DMS53 treated with DMSO at 0.1 percent for 48 hours (cell line): ENCODE measurements at regions not wholly inside any gene's neighbourhood (a gene's known extent, or its start where the extent isn't known, plus 50 kb on each side); places are given as distances from the start of the nearest gene placed in this dataset.
A peak's percentile ranks its signal among the peaks of the same experiment; 100 is the strongest.

Experiments used
- DNase-seq: peaks from one replicate; lab custom pipeline; 2025; ENCODE audit not compliant: unreplicated experiment; lab: John Stamatoyannopoulos, UW

DNA sequence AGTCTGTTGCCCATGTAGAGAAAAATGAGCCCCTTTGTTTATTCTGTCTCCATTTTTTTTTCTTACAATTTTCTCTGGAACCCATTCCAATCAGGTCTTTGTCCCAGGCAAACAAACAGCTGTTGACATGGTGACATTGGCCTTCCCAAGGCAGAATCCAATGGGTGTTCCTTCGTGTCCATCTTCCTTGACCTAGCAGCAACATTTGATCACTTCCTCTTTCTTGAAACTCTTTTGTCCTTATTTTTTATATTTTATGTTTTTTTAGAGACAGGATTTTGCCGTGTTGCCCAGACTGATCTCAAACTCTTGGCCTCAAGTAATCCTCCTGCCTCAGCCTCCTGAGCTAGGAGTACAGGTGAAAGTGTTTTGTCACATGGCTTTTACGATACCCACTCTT, 65.4 kb upstream of the CACNA1E start:
- no peak for DNase-seq

DNA sequence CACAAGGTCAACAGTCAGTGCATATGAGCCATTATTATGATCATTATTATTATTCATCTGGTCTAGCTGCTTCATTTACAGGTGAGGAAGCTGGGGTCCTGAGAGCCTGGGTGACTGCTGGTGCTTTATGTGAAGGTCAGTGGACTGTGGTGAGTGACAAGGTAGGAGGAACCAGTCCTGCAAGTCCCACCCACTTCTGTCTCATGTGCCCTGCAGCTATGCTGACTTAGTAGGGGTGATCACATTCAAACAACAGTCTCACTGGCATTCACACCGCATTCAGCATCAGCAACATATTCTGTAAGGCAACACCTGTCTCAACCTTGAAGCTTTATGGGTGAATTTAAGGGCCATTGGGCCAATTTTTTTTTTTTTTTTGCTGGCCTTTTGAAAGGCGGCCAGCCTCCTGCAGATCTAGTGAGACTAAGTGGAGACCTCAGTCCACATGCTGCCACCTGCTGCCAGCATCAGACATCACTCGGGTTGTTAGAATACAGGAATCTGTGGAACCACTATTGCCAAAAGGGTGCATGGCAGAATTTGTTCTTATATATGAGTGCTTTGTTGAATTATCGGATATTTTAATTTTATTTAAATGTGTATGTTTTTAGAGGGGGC, 59.9 kb upstream of the CACNA1E start:
- peak; percentile 70 for DNase-seq

- peak; percentile 65 for DNase-seq
These were observed 58.4 kb upstream of the CACNA1E start for GRCh38 chr1:181424786-181425403.

DNA sequence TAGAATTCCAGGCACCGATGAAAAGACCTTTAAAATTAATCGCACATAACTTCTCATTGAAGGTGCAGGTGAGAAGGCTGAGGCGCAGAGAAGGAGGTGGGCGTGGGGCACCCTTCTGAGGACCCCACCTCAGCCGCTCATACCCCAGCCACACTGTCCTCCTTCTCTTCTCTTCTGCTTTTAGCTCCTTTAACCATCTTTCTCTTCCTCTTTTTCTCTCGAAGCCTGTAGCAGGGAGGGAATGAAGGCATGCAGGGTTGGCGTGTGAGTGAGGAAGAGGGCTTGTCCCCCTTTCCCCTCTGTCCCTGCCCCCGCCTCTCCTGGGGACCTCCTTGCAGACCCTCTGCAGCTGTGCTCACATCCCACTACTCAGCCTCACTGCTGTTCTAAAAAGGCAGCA, 57.8 kb upstream of the CACNA1E start:
- DNase-seq, result no peak

DNA sequence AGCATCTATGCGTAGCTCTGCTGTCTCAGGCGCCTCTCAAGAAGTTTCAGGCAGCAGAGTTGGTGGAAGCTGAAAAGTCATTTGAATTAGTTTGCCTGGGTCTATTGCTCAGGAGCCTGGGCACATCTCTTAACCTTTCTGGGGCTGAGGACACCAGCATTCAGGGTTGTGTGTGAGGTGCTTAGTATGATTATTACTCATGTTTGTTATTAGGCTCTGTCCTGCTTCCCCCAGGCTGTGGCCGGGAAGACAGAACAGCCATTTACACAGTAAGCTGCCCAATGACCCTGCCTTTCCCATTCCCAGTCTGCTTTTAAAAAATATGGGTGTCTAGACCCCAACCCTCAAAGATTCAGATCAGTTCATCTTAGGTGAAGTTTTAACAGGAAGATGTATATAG, 53.9 kb upstream of the CACNA1E start:
- DNase-seq, result no peak

DNA sequence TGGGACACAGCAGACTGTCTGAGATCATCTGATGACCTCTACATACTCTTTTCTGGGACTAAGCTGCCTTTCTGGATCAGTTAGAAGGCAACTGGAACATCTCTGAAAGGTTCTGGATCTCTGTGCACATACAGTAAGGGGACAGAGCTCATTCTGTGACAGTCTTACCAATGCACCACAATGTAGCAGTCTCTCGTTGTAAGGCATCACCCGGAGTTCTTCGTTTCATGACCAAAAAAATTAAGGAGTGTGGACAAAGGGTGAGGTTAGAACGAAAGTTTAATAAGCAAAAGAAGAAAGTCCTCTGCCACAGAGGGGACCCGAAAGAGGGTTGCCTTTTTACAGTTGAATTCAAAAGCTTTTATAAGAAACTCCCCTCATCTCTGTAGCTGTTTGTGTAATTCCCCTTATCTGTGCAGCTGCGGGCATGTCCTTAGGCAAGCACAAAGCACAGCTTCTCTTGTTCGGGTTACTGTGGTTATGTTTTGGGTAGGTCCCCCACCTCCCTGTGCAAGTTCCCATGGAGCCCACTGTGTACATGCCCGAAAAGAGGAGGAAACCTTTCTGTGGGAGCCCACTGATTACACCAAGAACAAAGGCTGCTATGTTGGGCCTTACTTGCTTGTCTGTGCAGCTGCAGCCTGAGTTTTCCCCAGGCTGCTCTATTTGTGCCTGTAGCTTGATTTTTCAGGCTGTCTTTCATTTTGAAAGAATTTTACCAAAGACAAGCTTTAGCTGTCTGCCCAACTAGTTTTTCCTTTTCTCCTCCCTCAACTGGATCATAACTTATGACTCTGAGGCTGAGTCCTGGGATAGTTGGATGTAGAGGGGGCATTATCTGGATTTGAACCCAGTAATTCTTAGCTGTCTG, 53.1 kb upstream of the CACNA1E start:
- no peak for DNase-seq
